HL-60 (cell line): ENCODE measurements at regions not wholly inside any gene's neighbourhood (a gene's known extent, or its start where the extent isn't known, plus 50 kb on each side); places are given as distances from the start of the nearest gene placed in this dataset.

ENCODE experiments used
- CTCF ChIP-seq: IDR thresholded peaks from one replicate; pipeline ENCODE4 v1.5.1; 2011; ENCODE audit warnings: low read length, control low read depth, inconsistent platforms; ENCODE audit not compliant: insufficient read depth
- GABPA ChIP-seq: IDR thresholded peaks from 2 replicates; pipeline ENCODE4 v1.6.1; 2012; ENCODE audit warnings: low read depth
- POLR2AphosphoS5 ChIP-seq: IDR thresholded peaks from 2 replicates; pipeline ENCODE4 v1.6.1; 2012; ENCODE audit warnings: low read depth
- SPI1 ChIP-seq: IDR thresholded peaks from 2 replicates; pipeline ENCODE4 v1.6.1; 2012; ENCODE audit warnings: low read depth, mild to moderate bottlenecking, borderline replicate concordance

- TF ChIP-seq CTCF (no peak), GABPA (no peak), POLR2AphosphoS5 (no peak), SPI1 (no peak)
Measured at GRCh38 chr12:38527631-38528030, 211.1 kb downstream of the ALG10B start.
